ENCODE measurements at regions not wholly inside any gene's neighbourhood (a gene's known extent, or its start where the extent isn't known, plus 50 kb on each side); places are given as distances from the start of the nearest gene placed in this dataset.
"Not testable (repeated sequence)": the region's sequence is repeated elsewhere in the genome, so short reads cannot be mapped to it uniquely, and the experiment has no call there.

DNA sequence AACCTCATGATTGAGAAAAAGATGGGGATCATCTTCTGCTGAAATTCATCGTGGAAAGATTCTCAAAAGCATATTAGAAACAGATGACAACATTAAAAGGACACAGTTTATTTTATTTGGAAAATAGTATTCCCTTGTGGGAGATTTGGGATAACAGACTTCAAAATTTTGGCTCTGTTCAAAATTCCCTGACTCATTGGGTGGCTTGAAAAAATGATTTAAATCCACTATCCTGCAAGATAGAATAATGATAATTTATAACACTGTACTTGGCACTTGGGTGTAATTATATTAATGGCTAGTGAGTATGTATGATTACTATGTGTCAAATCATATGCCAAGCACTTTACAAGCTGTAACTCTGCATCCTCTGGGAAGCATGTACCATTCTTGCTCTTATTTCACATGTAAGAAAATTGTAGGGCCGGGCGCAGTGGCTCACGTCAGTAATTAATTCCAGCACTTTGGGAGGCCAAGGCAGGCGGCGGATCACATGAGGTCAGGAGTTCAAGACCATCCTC, 128.8 kb downstream of the LMNTD1 start:
- intact Hi-C loops (cut with DNase I) = no loop called here
- ATAC-seq (peak; percentile 42), DNase-seq (ENCODE audit: missing footprints) (no peak)

DNA sequence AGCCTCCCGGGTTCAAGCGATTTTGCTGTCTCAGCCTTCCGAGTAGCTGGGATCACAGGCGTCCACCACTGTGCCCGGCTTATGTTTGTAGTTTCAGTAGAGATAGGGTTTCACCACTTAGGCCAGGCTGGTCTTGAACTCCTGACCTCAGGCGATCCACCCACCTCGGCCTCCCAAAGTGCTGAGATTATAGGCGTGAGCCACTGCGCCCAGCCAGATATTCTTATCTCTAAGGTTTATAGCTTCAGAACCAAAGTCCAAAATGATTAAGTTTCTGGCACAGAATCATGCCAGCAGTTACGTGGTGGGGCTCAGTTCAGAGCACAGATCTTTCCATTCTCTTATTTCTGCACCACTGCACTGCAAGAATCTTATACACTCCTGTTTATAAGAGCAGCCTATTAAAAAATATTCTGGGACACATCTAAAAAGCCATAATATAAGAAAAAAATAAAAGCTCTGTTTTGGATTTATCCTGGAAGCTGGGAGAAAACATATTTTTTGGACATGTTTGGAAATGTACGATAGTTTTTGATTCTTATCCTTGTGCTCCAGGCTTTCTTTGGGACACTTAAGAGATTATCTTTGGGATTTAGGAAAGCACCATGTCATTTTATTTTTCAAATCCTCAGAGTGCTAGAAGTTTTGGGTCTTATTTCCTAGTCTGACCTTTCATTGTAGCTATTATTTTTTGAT, 129.6 kb downstream of the LMNTD1 start:
- no peak for DNase-seq (ENCODE audit: missing footprints)
- intact Hi-C loops (cut with DNase I) = no loop called here
- peak; percentile 28 for ATAC-seq

DNA sequence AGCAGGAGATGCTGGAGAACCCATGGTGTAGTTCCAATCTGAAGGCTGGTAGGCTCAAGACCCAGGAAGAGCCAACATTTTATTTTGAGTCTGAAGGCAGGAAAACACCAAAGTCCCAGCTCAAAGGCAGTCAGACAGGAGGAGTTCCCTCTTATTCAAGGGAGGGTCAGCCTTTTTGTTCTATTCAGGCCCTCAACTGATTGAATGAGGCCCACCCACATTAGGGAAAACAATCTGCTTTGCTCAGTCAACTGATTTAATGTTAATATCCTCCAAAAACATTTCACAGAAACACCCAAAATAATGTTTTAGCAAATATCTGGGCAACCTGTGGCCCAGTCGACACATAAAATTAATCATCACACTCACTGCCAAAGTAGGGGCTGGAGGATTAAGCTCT, 130.8 kb downstream of the LMNTD1 start:
- ATAC-seq (no peak), DNase-seq (ENCODE audit: missing footprints) (no peak)
- intact Hi-C loops (cut with DNase I) = no loop called here

DNA sequence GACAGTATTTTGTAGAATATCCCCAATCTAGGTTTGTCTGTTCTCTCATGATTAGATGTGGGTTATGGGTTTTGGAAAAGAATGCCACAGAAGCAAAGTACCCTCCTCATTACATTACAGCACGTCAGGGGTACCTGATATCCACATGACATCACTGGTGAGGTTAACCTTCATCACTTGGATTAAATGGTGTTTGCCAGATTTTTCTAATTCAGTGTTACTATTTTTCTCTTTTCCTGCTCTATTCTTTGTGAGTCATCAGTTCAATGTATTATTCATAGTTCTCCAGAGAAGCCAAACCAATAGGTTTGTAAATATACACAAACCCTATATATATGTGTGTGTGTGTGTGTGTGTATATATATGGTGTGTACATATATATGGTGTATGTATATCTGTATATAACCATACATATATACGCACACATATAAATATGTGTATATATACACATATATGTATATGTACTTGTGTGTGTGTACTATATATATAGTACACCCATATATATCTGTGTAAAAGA, 131.4 kb downstream of the LMNTD1 start:
- DNase-seq (ENCODE audit: missing footprints) (no peak), ATAC-seq (no peak)
- intact Hi-C loops (cut with DNase I) = no loop called here

DNA sequence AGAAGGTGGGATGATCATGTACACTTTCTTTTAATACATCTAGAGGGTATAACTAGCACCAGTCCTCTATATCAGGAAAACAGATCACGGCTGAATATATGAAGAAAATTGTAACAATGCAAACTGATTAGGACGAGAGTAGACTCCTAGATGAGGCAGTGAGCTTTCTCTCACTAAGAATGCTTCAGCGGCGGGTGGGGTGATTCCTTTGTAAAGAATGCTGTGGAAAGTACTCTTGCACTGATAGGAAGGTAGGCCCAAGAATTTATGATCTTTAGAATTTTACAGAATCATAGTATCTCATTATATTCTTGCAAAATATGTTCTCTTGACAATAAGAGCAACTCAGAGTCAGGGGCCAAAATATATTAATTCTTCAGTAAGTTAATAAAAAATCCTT, 133.0 kb downstream of the LMNTD1 start:
- DNase-seq (ENCODE audit: missing footprints) (no peak), ATAC-seq (no peak)
- intact Hi-C loops (cut with DNase I) = no loop called here

DNA sequence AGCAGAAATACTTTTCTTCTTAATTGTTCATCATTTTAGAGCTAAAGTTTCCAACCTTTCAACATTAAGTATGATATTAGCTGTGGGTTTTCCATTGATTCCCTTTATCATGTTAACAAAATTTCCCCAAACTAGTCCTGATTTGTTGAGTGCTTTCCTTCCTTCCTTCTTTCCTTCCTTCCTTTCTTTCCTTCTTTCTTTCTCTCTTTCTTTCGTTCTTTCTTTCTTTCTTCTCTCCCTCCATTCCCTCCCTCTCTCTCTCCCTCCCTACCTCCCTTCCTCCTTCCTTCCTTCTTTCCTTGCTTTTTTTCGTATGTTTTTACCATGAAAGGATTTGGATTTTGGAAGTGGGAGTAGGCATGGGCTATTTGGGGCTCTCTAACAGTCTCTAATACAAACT, 133.5 kb downstream of the LMNTD1 start:
- DNase-seq (ENCODE audit: missing footprints) (no peak), ATAC-seq (no peak)
- intact Hi-C loops (cut with DNase I) = no loop called here

DNA sequence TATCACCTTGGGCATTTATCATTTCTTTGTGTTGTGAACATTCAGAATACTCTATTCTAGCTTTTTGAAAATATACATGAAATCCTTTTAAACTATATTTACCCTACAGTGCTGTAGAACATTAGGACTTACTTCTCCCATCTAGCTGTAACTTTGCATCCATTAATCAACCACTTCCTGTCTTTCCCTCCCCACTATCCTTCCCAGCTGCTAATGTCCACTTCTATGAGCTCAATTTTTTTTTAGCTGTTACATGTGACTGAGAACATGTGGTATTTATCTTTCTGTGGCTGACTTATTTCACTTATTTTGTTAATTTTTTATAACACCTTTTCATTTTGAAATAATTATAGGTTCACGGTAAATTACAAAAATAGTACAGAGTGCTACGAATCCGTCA, 136.0 kb downstream of the LMNTD1 start:
- ATAC-seq (no peak), DNase-seq (ENCODE audit: missing footprints) (no peak)
- intact Hi-C loops (cut with DNase I) = no loop called here

DNA sequence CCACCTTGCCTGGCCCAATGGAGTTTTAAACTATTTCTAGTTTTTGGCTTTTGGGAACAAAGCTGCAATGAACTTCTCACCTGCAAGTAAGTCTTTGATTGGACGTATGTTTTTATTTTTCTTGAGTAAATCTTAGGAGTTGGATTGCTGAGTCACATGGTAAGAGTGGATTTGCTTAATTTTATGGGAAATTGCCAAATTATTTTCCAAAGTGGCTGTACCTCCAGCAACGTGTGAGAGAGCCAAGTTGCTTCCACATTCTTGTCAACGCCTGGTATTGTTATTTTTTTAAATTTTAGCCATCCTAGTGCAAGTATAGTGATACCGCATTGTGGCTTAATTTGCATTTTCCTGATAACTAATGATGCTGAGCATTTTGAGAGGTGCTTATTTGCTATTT, 136.6 kb downstream of the LMNTD1 start:
- DNase-seq (ENCODE audit: missing footprints) (no peak), ATAC-seq (no peak)
- intact Hi-C loops (cut with DNase I) = no loop called here

DNA sequence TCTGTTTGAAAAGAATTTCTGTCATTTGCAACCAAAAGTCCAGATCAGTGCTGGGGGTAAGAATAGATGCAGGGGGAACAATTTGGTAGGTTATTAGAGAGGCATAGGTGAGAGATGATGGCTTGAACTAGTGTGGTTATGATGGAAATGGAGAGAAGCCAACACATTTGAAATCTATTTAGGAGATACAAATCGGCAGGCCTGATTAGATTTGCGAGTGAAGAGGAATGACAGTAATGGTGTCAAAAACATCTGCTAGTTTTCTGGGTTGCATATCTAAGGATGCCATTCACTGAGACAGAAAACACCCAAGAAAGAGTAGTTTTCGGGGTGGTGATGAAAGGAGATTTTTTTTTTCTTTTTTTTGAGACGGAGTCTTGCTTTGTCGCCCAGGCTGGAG, 138.1 kb downstream of the LMNTD1 start:
- DNase-seq (ENCODE audit: missing footprints) (no peak), ATAC-seq (no peak)
- intact Hi-C loops (cut with DNase I) = no loop called here

DNA sequence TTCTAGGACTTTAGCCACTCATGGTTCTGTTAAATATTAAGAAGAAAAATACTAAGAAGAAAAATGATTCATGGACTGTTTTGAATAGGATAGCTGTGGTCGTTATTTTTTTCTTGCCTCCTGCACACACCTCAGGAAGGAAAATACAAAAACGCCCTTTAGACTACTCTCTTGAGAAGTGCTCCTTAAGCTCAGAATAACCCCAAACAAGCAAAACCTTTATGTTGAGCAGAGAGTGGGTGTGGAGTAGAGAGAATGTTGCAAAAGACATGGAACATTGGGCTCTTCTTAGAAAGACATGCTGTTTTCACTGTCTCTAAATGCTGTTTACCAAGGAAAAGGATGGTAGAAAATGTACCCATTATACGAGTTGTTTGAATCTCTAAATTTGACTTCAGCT, 140.3 kb downstream of the LMNTD1 start:
- no peak for ATAC-seq

DNA sequence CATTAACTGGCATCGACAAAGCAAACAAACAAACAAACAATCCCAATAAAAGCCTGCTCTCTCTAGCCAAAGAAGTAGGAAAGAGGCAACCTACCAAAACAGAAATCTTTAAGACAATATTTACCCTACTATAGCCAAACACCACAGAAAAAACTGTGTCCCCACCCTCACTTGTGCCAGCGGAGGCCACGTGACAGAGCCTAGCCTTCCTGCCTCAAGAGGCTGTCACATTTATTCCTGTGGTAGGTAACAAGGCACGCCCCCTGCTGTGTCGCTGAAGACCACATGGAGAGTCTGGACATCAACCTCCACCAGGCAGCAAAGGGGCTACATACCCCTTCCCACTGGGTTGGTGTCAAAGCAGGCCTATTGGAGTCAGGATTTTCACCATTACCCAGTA, 148.1 kb downstream of the LMNTD1 start:
- ATAC-seq = no peak
- intact Hi-C loops (cut with DNase I) = no loop called here

More for the DNA sequence above, 140.3 kb downstream of the LMNTD1 start:
- DNase-seq (ENCODE audit: missing footprints) = no peak
- intact Hi-C loops (cut with DNase I) = no loop called here

DNA sequence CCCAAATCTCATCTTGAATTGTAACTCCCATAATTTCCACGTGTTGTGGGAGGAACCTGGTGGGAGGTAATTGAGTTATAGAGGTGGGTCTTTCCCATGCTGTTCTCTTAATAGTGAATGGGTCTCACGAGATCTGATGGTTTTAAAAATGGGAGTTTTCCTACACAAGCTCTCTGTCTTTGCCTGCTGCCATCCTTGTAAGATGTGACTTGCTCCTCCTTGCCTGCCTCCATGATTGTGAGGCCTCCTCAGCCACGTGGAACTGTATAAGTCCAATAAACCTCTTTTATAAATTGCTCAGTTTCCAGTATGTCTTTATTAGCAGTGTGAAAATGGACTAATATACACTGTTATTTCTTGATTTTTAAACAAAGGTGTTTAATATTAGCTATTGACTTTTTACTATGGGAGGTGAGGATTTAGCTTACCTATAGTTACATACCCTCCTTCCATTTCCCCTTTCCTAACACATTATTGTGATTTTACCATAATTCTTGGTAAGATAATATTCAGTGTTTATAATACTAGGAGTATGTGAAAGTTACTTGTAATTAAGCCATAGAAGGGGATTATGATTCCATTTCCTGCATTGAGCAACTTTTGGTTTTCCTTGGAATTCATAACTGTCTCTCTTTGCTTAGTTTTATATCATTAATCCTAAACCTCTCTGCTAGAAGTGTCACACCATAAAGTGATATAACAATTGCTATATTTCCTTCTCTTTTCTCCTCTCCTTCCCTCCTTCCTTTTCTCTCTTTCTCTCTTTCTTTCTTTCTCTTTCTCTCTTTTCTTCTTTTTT, 151.0 kb upstream of the KRAS start:
- intact Hi-C loops (cut with DNase I) = no loop called here
- DNase-seq (ENCODE audit: missing footprints) = no peak
- ATAC-seq = no peak

More for the DNA sequence above, 148.1 kb downstream of the LMNTD1 start:
- no peak for DNase-seq (ENCODE audit: missing footprints)

DNA sequence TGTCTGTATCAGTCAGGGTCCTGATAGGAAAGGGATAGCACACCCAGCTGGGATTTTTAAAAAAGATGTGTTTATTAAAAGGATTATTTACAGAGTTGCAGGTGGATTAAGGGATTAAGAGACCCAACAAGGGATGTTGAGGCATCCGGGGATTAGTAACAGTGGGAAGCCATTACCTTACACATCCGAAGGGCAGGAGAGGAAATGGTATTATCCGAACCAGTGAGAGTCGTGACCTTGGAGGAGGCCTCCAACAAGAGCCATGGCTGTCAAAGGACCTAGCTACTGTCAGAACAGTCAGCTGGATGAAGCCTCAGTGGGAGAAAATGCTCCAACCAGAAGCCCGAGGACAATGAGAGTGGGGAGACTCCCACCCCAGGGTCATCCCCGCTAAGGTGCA, 146.3 kb upstream of the KRAS start:
- no peak for ATAC-seq
- no peak for DNase-seq (ENCODE audit: missing footprints)
- intact Hi-C loops (cut with DNase I) = no loop called here

DNA sequence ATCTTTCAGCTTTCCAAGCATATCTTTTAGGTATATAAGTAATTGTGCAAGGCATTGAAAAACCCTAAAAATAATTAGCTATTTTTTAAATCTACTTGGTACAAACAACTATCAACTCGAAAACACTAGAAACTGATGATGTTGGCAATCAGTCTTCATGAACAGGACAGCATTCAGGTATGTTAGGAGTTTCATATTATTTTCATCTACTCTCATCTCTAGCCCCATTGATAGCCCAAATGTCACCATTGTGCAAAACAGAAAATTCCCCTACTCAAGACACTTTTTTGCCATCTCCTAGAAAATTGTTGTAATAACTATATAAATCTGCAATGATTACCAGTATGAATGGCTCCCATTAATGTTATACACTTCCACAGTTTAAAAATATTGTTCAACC, 144.5 kb upstream of the KRAS start:
- intact Hi-C loops (cut with DNase I) = no loop called here
- DNase-seq (ENCODE audit: missing footprints) (no peak), ATAC-seq (no peak)

DNA sequence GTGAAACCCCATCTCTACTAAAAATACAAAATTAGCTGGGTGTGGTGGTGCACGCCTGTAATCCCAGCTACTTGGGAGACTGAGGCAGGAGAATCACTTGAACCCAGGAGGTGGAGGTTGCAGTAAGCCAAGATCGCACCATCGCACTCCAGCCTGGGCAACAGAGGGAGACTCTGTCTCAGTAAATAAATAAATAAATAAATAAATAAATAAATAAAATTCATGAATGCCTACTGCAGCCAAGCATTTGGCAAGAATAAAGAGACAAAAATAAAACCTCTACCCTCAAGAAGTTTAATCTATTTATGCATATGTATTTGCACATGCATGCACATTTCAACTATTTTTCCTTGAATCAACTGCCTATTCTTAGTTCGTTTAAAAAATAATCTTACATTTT, 144.0 kb upstream of the KRAS start:
- ATAC-seq; DNase-seq (ENCODE audit: missing footprints); intact Hi-C loops (cut with DNase I): not testable (repeated sequence)

DNA sequence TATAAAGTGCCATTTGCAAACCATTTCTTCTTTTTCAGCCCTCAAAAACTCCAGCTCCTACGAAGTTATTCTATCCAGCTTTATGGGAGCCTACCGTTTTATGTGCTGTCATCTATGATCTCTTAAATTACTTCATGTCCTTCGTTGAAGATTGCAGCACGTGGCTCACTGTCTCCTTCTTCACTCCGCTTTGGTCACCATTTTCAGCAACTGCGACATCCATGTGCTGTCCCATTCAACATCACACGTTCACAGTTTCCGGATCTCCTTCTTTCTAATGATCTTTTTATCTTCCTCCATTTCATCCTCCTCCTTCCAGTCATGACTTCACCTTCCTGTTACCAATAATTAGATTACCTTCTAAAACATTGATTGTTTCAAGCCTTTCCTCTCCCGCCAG, 143.3 kb upstream of the KRAS start:
- intact Hi-C loops (cut with DNase I) = no loop called here
- ATAC-seq (no peak), DNase-seq (ENCODE audit: missing footprints) (no peak)

DNA sequence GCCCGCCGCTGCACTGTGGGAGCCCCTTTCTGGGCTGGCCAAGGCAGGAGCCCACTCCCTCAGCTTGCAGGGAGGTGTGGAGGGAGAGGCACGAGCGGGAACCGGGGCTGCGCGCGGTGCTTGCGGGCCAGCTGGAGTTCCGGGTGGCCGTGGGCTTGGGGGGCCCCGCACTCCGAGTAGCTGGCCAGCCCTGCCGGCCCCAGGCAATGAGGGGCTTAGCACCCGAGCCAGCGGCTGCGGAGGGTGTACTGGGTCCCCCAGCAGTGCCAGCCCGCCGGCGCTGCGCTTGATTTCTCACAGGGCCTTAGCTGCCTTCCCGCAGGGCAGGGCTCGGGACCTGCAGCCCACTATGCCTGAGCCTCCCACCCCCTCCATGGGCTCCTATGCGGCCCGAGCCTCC, 140.6 kb upstream of the KRAS start:
- intact Hi-C loops (cut with DNase I); DNase-seq (ENCODE audit: missing footprints); ATAC-seq: not testable (repeated sequence)

DNA sequence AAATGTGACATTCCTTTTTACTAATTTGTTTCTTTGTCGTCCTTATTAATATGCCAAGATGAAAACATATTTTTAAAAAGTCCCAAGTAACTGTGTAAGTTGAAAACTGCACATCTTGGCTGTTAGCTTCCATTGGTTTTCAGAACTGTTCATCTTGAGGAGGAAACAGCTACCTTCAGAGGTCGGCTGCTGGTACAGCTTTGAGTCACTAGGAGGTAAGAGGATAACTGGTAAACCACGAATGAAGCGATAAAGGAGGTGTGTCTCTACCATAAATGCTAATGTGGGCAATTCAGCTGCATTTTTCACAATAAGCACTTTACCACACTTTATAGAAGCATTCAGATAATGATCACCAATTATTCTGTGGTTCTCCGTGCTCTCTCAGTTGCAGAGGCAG, 137.5 kb upstream of the KRAS start:
- intact Hi-C loops (cut with DNase I) = no loop called here
- DNase-seq (ENCODE audit: missing footprints) (no peak), ATAC-seq (no peak)

DNA sequence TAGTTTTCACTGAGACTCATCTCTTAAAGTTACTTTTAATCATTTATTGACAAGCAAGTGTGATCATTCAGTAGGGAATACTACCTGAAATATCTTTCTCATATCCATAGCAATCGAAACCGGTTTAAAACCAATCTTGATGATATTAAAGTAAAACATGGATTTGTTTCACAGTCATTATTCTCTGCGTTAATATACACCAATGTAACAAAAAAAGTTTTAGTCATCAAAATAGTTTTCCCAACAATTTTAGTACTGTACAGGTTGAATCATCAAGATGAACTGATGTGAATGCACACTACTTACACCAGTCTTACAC, 137.0 kb upstream of the KRAS start:
- intact Hi-C loops (cut with DNase I) = no loop called here
- ATAC-seq = no peak

More for the DNA sequence above, 137.0 kb upstream of the KRAS start:
- DNase-seq (ENCODE audit: missing footprints) = no peak
